ENCODE measurements at regions not wholly inside any gene's neighbourhood (a gene's known extent, or its start where the extent isn't known, plus 50 kb on each side); places are given as distances from the start of the nearest gene placed in this dataset.

DNA sequence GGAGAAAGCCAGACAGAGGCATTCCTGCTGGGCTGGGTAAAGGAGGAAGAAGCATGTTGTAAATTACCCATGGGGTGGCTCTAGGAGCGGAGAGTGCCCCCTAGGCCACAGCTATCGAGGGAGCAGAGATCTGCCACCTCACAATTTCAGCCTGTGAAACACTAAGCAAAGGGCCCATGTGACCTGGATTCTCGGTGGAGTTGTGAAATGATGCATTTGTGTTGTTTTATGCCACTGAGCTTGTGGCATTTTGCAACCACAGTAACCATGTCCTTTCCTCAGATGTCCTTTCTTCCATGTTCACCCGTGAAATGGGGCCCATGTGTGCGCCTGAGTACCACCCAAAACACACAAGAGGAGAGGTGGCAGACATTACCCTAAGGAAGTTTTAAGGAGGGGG, 159.3 kb downstream of the SYK start:
- in situ Hi-C loops (cut with MboI; ENCODE audit: low sequenced_read_pairs, unreplicated experiment) = no loop called here
- DNase-seq (ENCODE audit: low spot score) = no peak

GRCh38 chr9:90961375-90961774, 159.8 kb downstream of the SYK start:
- no peak for DNase-seq (ENCODE audit: low spot score)
- in situ Hi-C loops (cut with MboI; ENCODE audit: low sequenced_read_pairs, unreplicated experiment) = no loop called here

More for the DNA sequence above, 159.3 kb downstream of the SYK start:
- TF ChIP-seq, protein P1, sequence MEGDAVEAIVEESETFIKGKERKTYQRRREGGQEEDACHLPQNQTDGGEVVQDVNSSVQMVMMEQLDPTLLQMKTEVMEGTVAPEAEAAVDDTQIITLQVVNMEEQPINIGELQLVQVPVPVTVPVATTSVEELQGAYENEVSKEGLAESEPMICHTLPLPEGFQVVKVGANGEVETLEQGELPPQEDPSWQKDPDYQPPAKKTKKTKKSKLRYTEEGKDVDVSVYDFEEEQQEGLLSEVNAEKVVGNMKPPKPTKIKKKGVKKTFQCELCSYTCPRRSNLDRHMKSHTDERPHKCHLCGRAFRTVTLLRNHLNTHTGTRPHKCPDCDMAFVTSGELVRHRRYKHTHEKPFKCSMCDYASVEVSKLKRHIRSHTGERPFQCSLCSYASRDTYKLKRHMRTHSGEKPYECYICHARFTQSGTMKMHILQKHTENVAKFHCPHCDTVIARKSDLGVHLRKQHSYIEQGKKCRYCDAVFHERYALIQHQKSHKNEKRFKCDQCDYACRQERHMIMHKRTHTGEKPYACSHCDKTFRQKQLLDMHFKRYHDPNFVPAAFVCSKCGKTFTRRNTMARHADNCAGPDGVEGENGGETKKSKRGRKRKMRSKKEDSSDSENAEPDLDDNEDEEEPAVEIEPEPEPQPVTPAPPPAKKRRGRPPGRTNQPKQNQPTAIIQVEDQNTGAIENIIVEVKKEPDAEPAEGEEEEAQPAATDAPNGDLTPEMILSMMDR (IDR thresholded peaks at IDR 0.05; ENCODE audit: borderline replicate concordance, control extremely low read depth, extremely low read depth, insufficient read depth, missing control alignments) = no peak

DNA sequence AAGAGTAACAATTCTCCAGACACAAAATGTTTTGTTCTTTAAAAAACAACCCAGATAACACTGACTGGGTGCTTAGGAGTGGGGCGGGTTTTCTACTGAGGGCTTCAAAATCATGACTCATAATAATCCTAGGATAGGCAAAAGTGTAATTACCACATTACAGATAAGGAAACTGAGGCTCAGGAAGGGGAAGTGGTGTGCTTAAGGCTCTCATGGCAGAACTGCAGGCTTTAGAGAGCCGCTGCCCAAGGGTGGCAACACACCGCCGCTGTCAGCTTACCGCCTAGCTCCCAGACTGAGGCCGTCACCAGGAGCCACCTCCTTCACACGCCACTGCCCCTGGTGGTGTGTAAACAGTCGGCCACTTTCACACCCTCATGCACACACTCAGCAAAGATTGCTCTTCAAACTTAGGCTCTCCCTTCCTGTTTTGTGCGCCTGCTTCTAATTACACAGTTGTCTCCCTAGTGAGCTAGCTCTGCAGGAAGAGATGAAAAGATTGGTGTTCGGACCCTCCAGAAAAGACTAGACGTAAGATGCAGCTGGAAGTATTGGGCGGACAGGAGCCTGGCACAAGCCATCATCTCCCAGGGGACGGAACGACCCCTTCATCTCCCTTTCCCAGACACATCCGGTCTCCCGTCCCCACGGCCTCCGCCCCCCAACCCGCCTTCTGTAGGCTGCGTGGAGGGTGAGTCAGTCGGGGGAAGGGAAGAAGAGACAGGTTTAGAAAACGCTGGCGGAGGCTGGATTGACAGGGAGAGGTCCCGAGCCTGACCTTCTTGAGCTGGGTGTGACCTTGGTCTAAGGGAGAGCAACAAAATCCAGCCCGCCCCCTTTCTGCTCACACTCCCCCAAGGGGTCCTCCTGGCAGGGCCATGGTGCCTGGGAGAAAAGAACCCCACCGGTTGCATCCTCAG, 162.7 kb downstream of the SYK start:
- peak; percentile 38 for DNase-seq (ENCODE audit: low spot score)
- TF ChIP-seq, protein P1 (IDR thresholded peaks at IDR 0.05; ENCODE audit: borderline replicate concordance, control extremely low read depth, extremely low read depth, insufficient read depth, missing control alignments) = no peak
- in situ Hi-C loops (cut with MboI; ENCODE audit: low sequenced_read_pairs, unreplicated experiment) = no loop called here

More at GRCh38 chr9:90961375-90961774, 159.8 kb downstream of the SYK start:
- TF ChIP-seq, protein P1 (IDR thresholded peaks at IDR 0.05; ENCODE audit: borderline replicate concordance, control extremely low read depth, extremely low read depth, insufficient read depth, missing control alignments) = no peak

GRCh38 chr9:90965226-90966030, 163.8 kb downstream of the SYK start:
- in situ Hi-C loops (cut with MboI; ENCODE audit: low sequenced_read_pairs, unreplicated experiment) = no loop called here
- no peak for DNase-seq (ENCODE audit: low spot score)
- TF ChIP-seq, protein P1 (IDR thresholded peaks at IDR 0.05; ENCODE audit: borderline replicate concordance, control extremely low read depth, extremely low read depth, insufficient read depth, missing control alignments) = no peak

GRCh38 chr9:90966031-90966290, 164.3 kb downstream of the SYK start:
- TF ChIP-seq, protein P1 (IDR thresholded peaks at IDR 0.05; ENCODE audit: borderline replicate concordance, control extremely low read depth, extremely low read depth, insufficient read depth, missing control alignments) = no peak
- no peak for DNase-seq (ENCODE audit: low spot score)
- in situ Hi-C loops (cut with MboI; ENCODE audit: low sequenced_read_pairs, unreplicated experiment) = no loop called here

DNA sequence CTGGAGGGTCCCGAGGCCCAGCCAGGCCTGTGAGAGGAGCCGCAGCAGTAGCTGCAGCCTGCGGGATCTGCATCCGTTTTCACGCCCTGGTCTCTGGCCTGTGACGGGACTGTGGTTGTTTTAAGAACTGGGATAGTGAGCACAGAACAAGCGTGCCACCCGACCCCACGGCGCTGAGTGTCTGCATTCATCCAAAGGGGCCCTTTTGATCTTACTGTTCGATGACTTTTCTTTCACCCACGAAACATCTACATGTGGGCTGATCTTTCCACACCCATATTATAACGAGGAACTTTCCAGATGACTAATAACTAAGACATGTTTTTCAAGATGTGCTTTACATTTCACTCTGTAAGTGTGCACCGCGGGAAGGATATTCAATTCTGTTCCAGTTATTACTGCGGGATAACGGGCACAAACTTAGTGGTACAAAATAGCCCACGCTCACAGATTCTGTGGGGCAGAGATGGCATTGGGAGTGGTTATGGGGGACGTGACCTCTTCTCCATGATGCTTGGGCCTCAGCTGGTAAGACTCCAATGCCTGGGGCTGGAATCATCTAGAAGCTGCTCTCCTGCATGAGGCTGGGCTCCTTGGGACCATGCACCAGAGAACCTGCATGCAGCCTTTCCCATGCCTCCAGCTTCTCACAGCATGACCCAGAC, 165.0 kb downstream of the SYK start:
- in situ Hi-C loops (cut with MboI; ENCODE audit: low sequenced_read_pairs, unreplicated experiment) = no loop called here
- TF ChIP-seq, protein P1 (IDR thresholded peaks at IDR 0.05; ENCODE audit: borderline replicate concordance, control extremely low read depth, extremely low read depth, insufficient read depth, missing control alignments) = no peak
- DNase-seq (ENCODE audit: low spot score) = no peak
